Spleen (tissue), 11 donors: ENCODE measurements at regions not wholly inside any gene's neighbourhood (a gene's known extent, or its start where the extent isn't known, plus 50 kb on each side); places are given as distances from the start of the nearest gene placed in this dataset.

Experiments used
- DNase-seq: peaks from one replicate; pipeline ENCODE4 v3.0.0-alpha.2; 2020
- H3K27ac ChIP-seq, 8 donors: fragments of 200-600 bp; sonication (generic) in 7 of 8; 1 replicate in 4 of 8; 2 replicates in 4 of 8; pipeline versions ENCODE4 v1.5.0 to v1.8.0; 2016 to 2021; ENCODE audit warnings: inconsistent platforms in 4 of 8, mild to moderate bottlenecking in 4 of 8, moderate library complexity in 1 of 8
- H3K27me3 ChIP-seq, 7 donors: fragments of 200-600 bp; sonication (generic) in 6 of 7; replicated peaks in 1 of 7; 1 replicate in 4 of 7; 2 replicates in 3 of 7; pipeline versions ENCODE4 v1.5.0 to v1.8.0; 2016 to 2021; ENCODE audit warnings: inconsistent platforms in 3 of 7, mild to moderate bottlenecking in 1 of 7
- H3K36me3 ChIP-seq, 6 donors: fragments of 200-600 bp; sonication (generic) in 5 of 6; 1 replicate in 4 of 6; 2 replicates in 2 of 6; pipeline versions ENCODE4 v1.5.0 to v1.8.0; 2016 to 2021; ENCODE audit warnings: inconsistent platforms in 2 of 6
- H3K4me1 ChIP-seq, 6 donors: fragments of 200-600 bp; sonication (generic) in 5 of 6; 1 replicate in 3 of 6; 2 replicates in 3 of 6; pipeline versions ENCODE4 v1.5.0 to v1.8.0; 2016 to 2021; ENCODE audit warnings: inconsistent platforms in 3 of 6
- H3K4me3 ChIP-seq, 8 donors: fragments of 200-600 bp; sonication (generic) in 7 of 8; 1 replicate in 4 of 8; 2 replicates in 4 of 8; pipeline versions ENCODE4 v1.5.0 to v1.8.0; 2016 to 2021; ENCODE audit warnings: inconsistent platforms in 4 of 8, mild to moderate bottlenecking in 4 of 8, moderate library complexity in 2 of 8
- H3K9me3 ChIP-seq, 8 donors: fragments of 200-600 bp; sonication (generic) in 7 of 8; 1 replicate in 4 of 8; 2 replicates in 4 of 8; pipeline versions ENCODE4 v1.5.0 to v1.8.0; 2016 to 2021; ENCODE audit warnings: inconsistent platforms in 4 of 8
- POLR2A ChIP-seq, 3 donors: fragments of 450-650 bp; IDR thresholded peaks; one replicate each; pipeline ENCODE4 v1.5.1; 2017; ENCODE audit warnings: antibody characterized with exemption in 3 of 3, mild to moderate bottlenecking in 1 of 3
- POLR2AphosphoS5 ChIP-seq, 3 donors: sonication (generic); formaldehyde crosslinking; IDR thresholded peaks; one replicate each; pipeline ENCODE4 v1.5.1; 2017; ENCODE audit warnings: antibody characterized with exemption in 3 of 3
- WGBS, 5 donors: extraction: QIAGEN DNeasy Blood & Tissue Kit in 3 of 5; methylation state at CpG; one replicate each; pipeline versions ENCODE4 v1.1.5 to v1.1.7; 2013 to 2018; 5-methylcytosine and 5-hydroxymethylcytosine counted together
- intact Hi-C: fragments of 100-400 bp; cut with DNase I; formaldehyde crosslinking; loops from one replicate; pipeline ENCODE4 v1.15.0; 2023; ENCODE audit warnings: low total_unique reads
- TF ChIP-seq, protein P1 (sequence below), 11 experiments: fragments of 200-600 bp in 7 of 11; fragments of 450-650 bp in 4 of 11; sonication (generic) in 4 of 11; IDR thresholded peaks in 8 of 11; conservative IDR thresholded peaks in 3 of 11; 1 replicate in 7 of 11; 2 replicates in 4 of 11; pipeline versions ENCODE4 v1.4.0 to v1.8.0; 2016 to 2021; ENCODE audit warnings: antibody characterized with exemption in 11 of 11, inconsistent platforms in 4 of 11, mild to moderate bottlenecking in 1 of 11
- donor health status: healthy with polysubstance abuse.
- donor health status: DM: no; HTN: no; CAD: no; lungs with moderate emphysema.
- donor health status: DM: no; HTN: no; CAD: no.
- donor health status: Bipolar disorder and iron deficiency.
- donor health status: healthy.
- donor health status: DM: no; HTN: no; CAD: no.
- donor health status: DM: yes; HTN: yes; CAD: no.

DNA sequence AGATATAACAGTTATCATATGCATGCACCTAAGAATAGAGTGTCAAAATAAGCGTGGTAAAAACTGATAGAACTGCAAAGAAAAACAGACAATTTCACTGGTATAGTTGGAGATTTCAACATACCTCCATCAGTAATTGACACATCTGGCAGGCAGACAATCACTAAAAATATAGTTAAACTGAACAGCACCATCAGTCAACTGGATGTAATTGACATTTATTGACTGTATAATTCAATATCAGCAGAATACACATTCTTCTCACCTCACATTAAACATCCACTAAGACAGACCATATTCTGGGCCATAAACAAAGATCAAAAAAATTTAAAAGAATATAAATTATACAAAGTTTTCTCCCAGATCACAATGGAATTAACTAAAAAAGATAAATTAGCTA, 378.5 kb upstream of the RGPD4 start:
- no peak for TF ChIP-seq POLR2A (IDR thresholded peaks at IDR 0.05)
- TF ChIP-seq POLR2AphosphoS5 (IDR thresholded peaks at IDR 0.05) = no peak
- TF ChIP-seq, protein P1, sequence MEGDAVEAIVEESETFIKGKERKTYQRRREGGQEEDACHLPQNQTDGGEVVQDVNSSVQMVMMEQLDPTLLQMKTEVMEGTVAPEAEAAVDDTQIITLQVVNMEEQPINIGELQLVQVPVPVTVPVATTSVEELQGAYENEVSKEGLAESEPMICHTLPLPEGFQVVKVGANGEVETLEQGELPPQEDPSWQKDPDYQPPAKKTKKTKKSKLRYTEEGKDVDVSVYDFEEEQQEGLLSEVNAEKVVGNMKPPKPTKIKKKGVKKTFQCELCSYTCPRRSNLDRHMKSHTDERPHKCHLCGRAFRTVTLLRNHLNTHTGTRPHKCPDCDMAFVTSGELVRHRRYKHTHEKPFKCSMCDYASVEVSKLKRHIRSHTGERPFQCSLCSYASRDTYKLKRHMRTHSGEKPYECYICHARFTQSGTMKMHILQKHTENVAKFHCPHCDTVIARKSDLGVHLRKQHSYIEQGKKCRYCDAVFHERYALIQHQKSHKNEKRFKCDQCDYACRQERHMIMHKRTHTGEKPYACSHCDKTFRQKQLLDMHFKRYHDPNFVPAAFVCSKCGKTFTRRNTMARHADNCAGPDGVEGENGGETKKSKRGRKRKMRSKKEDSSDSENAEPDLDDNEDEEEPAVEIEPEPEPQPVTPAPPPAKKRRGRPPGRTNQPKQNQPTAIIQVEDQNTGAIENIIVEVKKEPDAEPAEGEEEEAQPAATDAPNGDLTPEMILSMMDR (IDR thresholded peaks at IDR 0.05 in 8 of 11, conservative IDR thresholded peaks at IDR 0.05 in 3 of 11) = no peak
- WGBS, 5 donors = 85 to 98% (median 92%) methylated on average over 1 of the region's 1 CpG
- Histone ChIP-seq H3K36me3 (no peaks in the 10 kb centered on the region), H3K27ac (no peak overlapping the region), H3K4me1 (no peaks in the 10 kb centered on the region), H3K4me3 (no peak overlapping the region), H3K9me3 (peaks cover 0 to 3% (median 0%) of the 10 kb centered on the region in 8 donors), H3K27me3 (no peaks in the 10 kb centered on the region)
- no peak for DNase-seq
- intact Hi-C loops = no loop called here

DNA sequence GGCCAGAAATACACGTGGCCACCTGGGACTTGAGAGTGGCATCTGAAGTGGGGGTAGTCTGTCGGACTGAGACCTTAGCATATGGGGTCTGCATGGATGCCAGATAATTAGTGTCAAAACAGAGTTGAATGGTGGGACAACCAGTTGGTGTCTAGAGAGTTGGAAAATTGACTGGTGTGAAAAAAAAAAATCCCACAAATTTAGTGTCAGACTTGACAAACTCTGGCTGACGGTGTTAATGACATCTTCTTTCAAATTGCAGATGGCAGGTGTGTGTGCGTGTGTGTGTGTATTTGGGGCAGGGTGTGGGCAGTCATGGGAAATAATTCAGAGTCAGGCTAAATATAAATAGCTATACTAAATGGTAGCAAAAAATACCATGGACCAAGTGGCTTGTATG, 365.4 kb upstream of the RGPD4 start:
- Histone ChIP-seq H3K27ac (no peak overlapping the region), H3K4me1 (no peaks in the 10 kb centered on the region), H3K4me3 (no peak overlapping the region), H3K9me3 (peaks cover 0 to 12% (median 0%) of the 10 kb centered on the region in 8 donors), H3K27me3 (no peaks in the 10 kb centered on the region), H3K36me3 (no peaks in the 10 kb centered on the region)
- no peak for TF ChIP-seq POLR2AphosphoS5 (IDR thresholded peaks at IDR 0.05)
- TF ChIP-seq POLR2A (IDR thresholded peaks at IDR 0.05) = no peak
- TF ChIP-seq, protein P1 (IDR thresholded peaks at IDR 0.05 in 8 of 11, conservative IDR thresholded peaks at IDR 0.05 in 3 of 11) = no peak
- WGBS, 5 donors = 59 to 78% (median 63%) methylated on average over 4 of the region's 4 CpGs
- intact Hi-C loops = no loop called here
- no peak for DNase-seq

DNA sequence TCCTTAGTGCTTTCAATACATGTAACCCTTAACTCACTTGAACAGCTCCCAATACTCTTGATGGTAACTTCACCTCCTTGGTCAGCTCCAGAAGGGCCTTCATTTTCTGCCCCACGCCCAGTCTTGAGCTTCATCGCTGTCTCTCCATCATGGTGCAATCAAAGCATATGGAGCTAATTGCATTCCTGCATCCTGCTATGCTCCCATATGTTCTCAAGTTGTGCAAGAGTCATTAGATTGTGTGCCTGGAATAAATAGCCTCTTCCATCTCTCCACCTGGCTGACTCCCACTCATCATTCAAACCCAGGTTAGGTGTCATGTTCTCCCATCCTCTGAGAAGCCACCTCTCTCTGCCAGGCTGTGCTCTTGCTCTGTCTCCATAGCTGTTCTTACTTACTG, 364.5 kb upstream of the RGPD4 start:
- intact Hi-C loops = no loop called here
- Histone ChIP-seq H3K4me1 (no peaks in the 10 kb centered on the region), H3K36me3 (no peaks in the 10 kb centered on the region), H3K9me3 (peaks cover 0 to 12% (median 0%) of the 10 kb centered on the region in 8 donors), H3K27ac (no peak overlapping the region), H3K4me3 (no peak overlapping the region), H3K27me3 (no peaks in the 10 kb centered on the region)
- WGBS, 5 donors = 85 to 98% (median 91%) methylated on average over 2 of the region's 2 CpGs
- TF ChIP-seq POLR2AphosphoS5 (IDR thresholded peaks at IDR 0.05) = no peak
- DNase-seq = no peak

DNA sequence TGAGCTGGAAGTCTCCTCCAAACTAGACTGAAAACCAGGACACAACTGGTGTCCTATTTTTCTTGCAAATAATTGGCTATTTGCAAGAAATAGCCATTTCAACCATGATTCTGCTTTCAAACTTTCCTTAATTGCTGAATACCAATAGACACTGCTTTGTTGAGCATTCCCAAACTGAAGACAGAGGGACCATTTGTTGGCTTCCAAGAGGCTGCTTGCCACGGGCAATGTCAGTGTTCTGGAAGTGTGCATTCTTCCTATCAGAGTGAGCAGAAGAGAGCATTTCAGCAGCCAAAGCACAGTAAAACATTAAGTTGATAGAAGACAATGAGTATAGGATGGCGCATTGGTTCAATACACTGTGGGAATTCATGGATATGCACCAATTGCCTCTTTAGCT, 360.5 kb upstream of the RGPD4 start:
- H3K27ac ChIP-seq = no peak overlapping the region
- 81 to 92% (median 89%) methylated on average over 2 of the region's 2 CpGs for WGBS, 5 donors
- peaks cover 0 to 23% (median 6%) of the 10 kb centered on the region in 8 donors for H3K9me3 ChIP-seq
- no peaks in the 10 kb centered on the region for H3K27me3 ChIP-seq
- no peak for DNase-seq
- TF ChIP-seq POLR2AphosphoS5 (IDR thresholded peaks at IDR 0.05) (no peak), POLR2A (IDR thresholded peaks at IDR 0.05) (no peak)
- TF ChIP-seq, protein P1 (IDR thresholded peaks at IDR 0.05 in 8 of 11, conservative IDR thresholded peaks at IDR 0.05 in 3 of 11) = no peak
- intact Hi-C loops = no loop called here
- H3K36me3 ChIP-seq = no peaks in the 10 kb centered on the region
- no peaks in the 10 kb centered on the region for H3K4me1 ChIP-seq
- no peak overlapping the region for H3K4me3 ChIP-seq
